Upper lobe of left lung (tissue), 6 donors: ENCODE measurements at regions not wholly inside any gene's neighbourhood (a gene's known extent, or its start where the extent isn't known, plus 50 kb on each side); places are given as distances from the start of the nearest gene placed in this dataset.

Source experiments
- ATAC-seq, 2 donors: fragments of 200-7000 bp; cut with Tn5 transposase; one replicate each; pipeline ENCODE4 v1.9.1; 2022; ENCODE audit warnings: mild to moderate bottlenecking in 2 of 2, moderate library complexity in 2 of 2; ENCODE audit not compliant: low FRiP score in 2 of 2
- DNase-seq, 2 donors: peaks; one replicate each; pipeline ENCODE4 v3.0.0-alpha.2; 2019 to 2020
- H3K27ac ChIP-seq, 4 donors: fragments of 200-600 bp; sonication (generic); one replicate each; pipeline ENCODE4 v1.5.1; 2016 to 2019
- H3K27me3 ChIP-seq, 4 donors: fragments of 200-600 bp; sonication (generic); one replicate each; pipeline ENCODE4 v1.5.1; 2017 to 2019
- H3K36me3 ChIP-seq, 4 donors: fragments of 200-600 bp; sonication (generic); one replicate each; pipeline ENCODE4 v1.5.1; 2016 to 2019
- H3K4me1 ChIP-seq, 4 donors: fragments of 200-600 bp; sonication (generic); one replicate each; pipeline ENCODE4 v1.5.1; 2018 to 2019
- H3K4me3 ChIP-seq, 4 donors: fragments of 200-600 bp; sonication (generic); one replicate each; pipeline ENCODE4 v1.5.1; 2017 to 2019; ENCODE audit warnings: mild to moderate bottlenecking in 2 of 4, moderate library complexity in 1 of 4
- H3K9me3 ChIP-seq, 4 donors: fragments of 200-600 bp; sonication (generic); one replicate each; pipeline ENCODE4 v1.5.1; 2018 to 2019
- CTCF ChIP-seq, 6 experiments: fragments of 450-650 bp in 4 of 6; fragments of 200-600 bp in 2 of 6; sonication (generic) in 2 of 6; IDR thresholded peaks; one replicate each; pipeline ENCODE4 v1.5.1; 2016 to 2019; ENCODE audit warnings: antibody characterized with exemption in 6 of 6
- EP300 ChIP-seq, 4 donors: sonication (generic); formaldehyde crosslinking; IDR thresholded peaks; one replicate each; pipeline ENCODE4 v1.5.1; 2017; ENCODE audit warnings: antibody characterized with exemption in 4 of 4, control low read depth in 2 of 4
- POLR2A ChIP-seq, 4 donors: fragments of 450-650 bp; IDR thresholded peaks; one replicate each; pipeline ENCODE4 v1.5.1; 2016 to 2017; ENCODE audit warnings: antibody characterized with exemption in 4 of 4, mild to moderate bottlenecking in 2 of 4
- POLR2AphosphoS5 ChIP-seq, 2 donors: sonication (generic); formaldehyde crosslinking; IDR thresholded peaks; one replicate each; pipeline ENCODE4 v1.5.1; 2017; ENCODE audit warnings: antibody characterized with exemption in 2 of 2
- whole genome bisulfite sequencing, 2 donors: methylation state at CpG; one replicate each; pipeline ENCODE4 v1.1.5; 2017 to 2018; 5-methylcytosine and 5-hydroxymethylcytosine counted together
- donor health status: DM: no; HTN: no; CAD: no; lungs with moderate emphysema.
- donor health status: DM: no; HTN: yes; CAD: no; lungs with severe emphysema.

DNA sequence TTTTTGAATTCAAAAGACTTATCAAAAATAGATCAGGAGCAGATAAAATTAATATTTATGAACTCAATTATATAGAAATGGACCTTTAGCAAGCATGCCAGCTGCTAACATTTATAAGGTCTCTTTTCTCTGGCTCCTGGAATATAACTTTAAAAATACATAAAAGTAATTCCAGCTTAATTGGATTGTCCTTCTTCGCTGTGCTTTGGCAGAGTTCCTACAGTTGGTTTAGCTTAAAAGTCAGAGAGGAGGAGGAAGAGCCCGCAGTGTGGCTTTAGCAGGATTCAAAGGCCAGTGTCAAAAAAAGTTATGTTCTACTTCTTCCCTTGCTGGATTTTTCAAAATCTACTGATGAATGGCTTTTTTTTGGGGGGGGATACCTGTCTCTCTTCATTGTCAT is 1484.9 kb upstream of the TMEM132C start:
- DNase-seq, result no peak
- H3K36me3 ChIP-seq, result no peaks in the 10 kb centered on the region
- WGBS, 2 donors, result 70 to 75% methylated on average over 2 of the region's 2 CpGs
- no peak for TF ChIP-seq POLR2AphosphoS5 (IDR thresholded peaks at IDR 0.05)
- H3K27me3 ChIP-seq, result no peaks in the 10 kb centered on the region
- no peak overlapping the region for H3K27ac ChIP-seq
- H3K4me3 ChIP-seq, result no peak overlapping the region
- H3K4me1 ChIP-seq, result no peaks in the 10 kb centered on the region
- H3K9me3 ChIP-seq, result no peaks in the 10 kb centered on the region
- no peak for ATAC-seq

DNA sequence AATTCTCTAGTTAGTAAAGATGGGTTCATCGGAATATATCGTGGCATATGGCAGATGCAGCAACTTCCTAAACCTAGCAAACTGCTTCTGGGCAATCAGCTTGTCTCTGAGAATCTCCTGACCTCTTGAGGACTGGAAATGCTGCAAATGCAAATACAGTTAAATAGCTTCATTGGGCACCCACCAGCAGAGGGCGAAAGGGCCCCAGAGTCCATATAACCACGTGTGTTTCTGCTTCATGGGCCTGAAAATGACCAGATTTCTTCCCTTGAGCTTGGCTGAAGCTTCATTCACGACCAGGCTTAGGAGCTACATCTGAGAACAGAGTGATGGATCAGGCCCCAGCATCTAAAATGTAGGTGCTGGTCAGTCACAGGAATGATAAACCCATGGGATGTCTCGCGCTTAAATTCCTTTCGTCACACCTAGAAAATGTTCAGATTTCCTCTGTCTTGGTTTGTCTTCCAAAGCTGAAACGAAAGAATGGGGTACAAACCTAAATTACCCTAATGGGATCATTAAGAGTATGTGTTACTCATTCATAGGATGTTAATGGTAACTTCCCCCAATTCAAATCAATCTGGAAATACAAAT is 1482.5 kb upstream of the TMEM132C start:
- Histone ChIP-seq H3K27ac (no peak overlapping the region), H3K4me1 (no peaks in the 10 kb centered on the region), H3K36me3 (no peaks in the 10 kb centered on the region), H3K4me3 (no peak overlapping the region), H3K27me3 (no peaks in the 10 kb centered on the region), H3K9me3 (no peaks in the 10 kb centered on the region)
- ATAC-seq (no peak), DNase-seq (peak in 1 of 2 donors; percentile 34)
- no peak for TF ChIP-seq POLR2A (IDR thresholded peaks at IDR 0.05)
- TF ChIP-seq POLR2AphosphoS5 (IDR thresholded peaks at IDR 0.05), result no peak
- TF ChIP-seq EP300 (IDR thresholded peaks at IDR 0.05), result no peak
- TF ChIP-seq CTCF (IDR thresholded peaks at IDR 0.05), result peak in 4 of 6 experiments; percentile 20 to 37 (median 34)
- 46 to 54% methylated on average over 9 of the region's 9 CpGs for WGBS, 2 donors

DNA sequence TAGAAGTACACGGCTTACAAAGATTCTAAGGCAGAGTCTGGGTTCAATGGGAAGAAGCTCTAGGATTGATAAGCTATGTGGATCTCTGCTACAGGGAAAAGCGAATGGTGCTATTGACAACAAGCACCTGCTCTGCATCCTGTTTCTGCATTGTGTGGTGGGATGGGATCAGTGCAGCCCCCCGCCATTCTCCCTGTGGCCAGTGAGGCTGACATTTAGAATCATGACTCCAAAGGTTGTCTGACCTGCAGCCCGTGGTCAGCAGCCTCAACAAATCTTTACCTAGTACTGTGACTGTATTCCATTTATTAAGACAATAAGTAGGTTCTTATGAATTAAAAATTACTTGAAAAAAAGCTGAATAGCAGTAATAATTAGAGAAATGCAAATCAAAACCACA is 1477.0 kb upstream of the TMEM132C start:
- WGBS, 2 donors, result 73 to 82% methylated on average over 4 of the region's 4 CpGs

DNA sequence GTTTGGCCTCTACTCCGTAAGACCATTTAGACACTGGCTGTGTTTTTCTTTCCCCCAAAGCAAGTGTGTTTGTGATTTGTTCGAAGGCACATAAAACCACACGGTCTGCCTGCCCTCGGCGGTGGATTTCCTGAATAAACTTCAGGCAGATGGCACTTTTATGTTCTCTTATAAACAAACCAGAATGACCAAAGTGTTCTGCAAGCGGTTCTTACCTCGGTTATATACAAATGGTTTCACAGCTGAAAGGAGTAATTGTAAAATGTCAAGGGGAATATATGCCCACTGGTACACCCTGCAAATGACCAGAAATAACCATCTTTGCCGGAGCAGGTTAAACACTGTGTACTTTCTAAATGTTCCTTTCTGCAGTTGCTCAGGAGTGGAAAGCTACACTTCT is 1475.8 kb upstream of the TMEM132C start:
- H3K4me3 ChIP-seq, result no peak overlapping the region
- H3K36me3 ChIP-seq, result no peaks in the 10 kb centered on the region
- ATAC-seq (no peak), DNase-seq (no peak)
- no peaks in the 10 kb centered on the region for H3K9me3 ChIP-seq
- WGBS, 2 donors, result 67% methylated on average over 8 of the region's 8 CpGs
- no peak for TF ChIP-seq CTCF (IDR thresholded peaks at IDR 0.05)
- no peak for TF ChIP-seq POLR2AphosphoS5 (IDR thresholded peaks at IDR 0.05)
- TF ChIP-seq EP300 (IDR thresholded peaks at IDR 0.05), result no peak
- TF ChIP-seq POLR2A (IDR thresholded peaks at IDR 0.05), result no peak
- no peak overlapping the region for H3K27ac ChIP-seq
- H3K27me3 ChIP-seq, result no peaks in the 10 kb centered on the region
- no peaks in the 10 kb centered on the region for H3K4me1 ChIP-seq

More for the DNA sequence above, 1477.0 kb upstream of the TMEM132C start:
- H3K4me3 ChIP-seq, result no peak overlapping the region
- H3K27ac ChIP-seq, result no peak overlapping the region
- H3K4me1 ChIP-seq, result no peaks in the 10 kb centered on the region
- DNase-seq, result no peak
- no peak for ATAC-seq
- H3K27me3 ChIP-seq, result no peaks in the 10 kb centered on the region
- TF ChIP-seq EP300 (IDR thresholded peaks at IDR 0.05), result no peak
- no peak for TF ChIP-seq CTCF (IDR thresholded peaks at IDR 0.05)
- no peak for TF ChIP-seq POLR2AphosphoS5 (IDR thresholded peaks at IDR 0.05)
- TF ChIP-seq POLR2A (IDR thresholded peaks at IDR 0.05), result no peak
- no peaks in the 10 kb centered on the region for H3K9me3 ChIP-seq
- H3K36me3 ChIP-seq, result no peaks in the 10 kb centered on the region

DNA sequence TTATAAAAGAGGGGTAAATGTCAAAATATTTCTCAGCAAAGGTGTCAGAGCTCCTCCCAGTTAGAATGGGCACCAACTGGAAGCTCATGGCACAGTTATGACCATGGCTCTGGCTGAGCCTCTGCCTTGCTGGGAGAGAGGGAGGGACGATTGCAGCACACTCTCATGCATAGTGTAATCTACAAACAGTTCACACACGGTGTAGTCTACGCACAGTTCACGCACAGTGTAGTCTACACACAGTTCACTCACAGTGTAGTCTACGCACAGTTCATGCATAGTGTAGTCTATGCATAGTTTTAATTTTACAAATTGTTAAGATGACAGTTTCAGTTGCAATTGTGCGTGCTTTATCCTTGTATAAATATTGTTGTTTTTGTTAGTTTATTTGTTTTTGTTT is 1474.6 kb upstream of the TMEM132C start:
- WGBS, 2 donors, result 83 to 88% methylated on average over 6 of the region's 6 CpGs
- TF ChIP-seq EP300 (IDR thresholded peaks at IDR 0.05), result no peak
- no peak for TF ChIP-seq POLR2AphosphoS5 (IDR thresholded peaks at IDR 0.05)
- no peak for TF ChIP-seq CTCF (IDR thresholded peaks at IDR 0.05)

More for the DNA sequence above, 1474.6 kb upstream of the TMEM132C start:
- no peaks in the 10 kb centered on the region for H3K9me3 ChIP-seq
- H3K4me1 ChIP-seq, result no peaks in the 10 kb centered on the region
- H3K4me3 ChIP-seq, result no peak overlapping the region
- no peak for DNase-seq
- no peaks in the 10 kb centered on the region for H3K27me3 ChIP-seq
- no peak overlapping the region for H3K27ac ChIP-seq
- no peaks in the 10 kb centered on the region for H3K36me3 ChIP-seq
- ATAC-seq, result peak in 1 of 2 donors; percentile 70
